H9 (cell line): ENCODE measurements at regions not wholly inside any gene's neighbourhood (a gene's known extent, or its start where the extent isn't known, plus 50 kb on each side); places are given as distances from the start of the nearest gene placed in this dataset.

Experiments used
- DNase-seq: peaks from one replicate; pipeline ENCODE4 v3.0.0-alpha.2; 2017
- H2AFZ ChIP-seq: one replicate; pipeline ENCODE4 v1.6.1; 2013; ENCODE audit warnings: mild to moderate bottlenecking, low read length, control low read depth, moderate library complexity
- H2AK5ac ChIP-seq: 2 replicates; pipeline ENCODE4 v1.6.1; 2013; ENCODE audit warnings: low read length, control low read depth, mixed read lengths; ENCODE audit not compliant: insufficient read length
- H2BK120ac ChIP-seq: one replicate; pipeline ENCODE4 v1.6.1; 2013; ENCODE audit warnings: low read depth, mild to moderate bottlenecking, low read length, control low read depth, inconsistent platforms; ENCODE audit not compliant: poor library complexity, severe bottlenecking
- H2BK12ac ChIP-seq: 2 replicates; pipeline ENCODE4 v1.6.1; 2013; ENCODE audit warnings: low read length, control low read depth, mixed read lengths, low read depth; ENCODE audit not compliant: insufficient read length
- H2BK15ac ChIP-seq: 2 replicates; pipeline ENCODE4 v1.6.1; 2013; ENCODE audit warnings: low read depth, low read length, control low read depth
- H2BK20ac ChIP-seq: one replicate; pipeline ENCODE4 v1.6.1; 2013; ENCODE audit warnings: low read depth, mild to moderate bottlenecking, low read length, control low read depth, inconsistent platforms; ENCODE audit not compliant: poor library complexity, severe bottlenecking
- H2BK5ac ChIP-seq: 2 replicates; pipeline ENCODE4 v1.6.1; 2013; ENCODE audit warnings: low read length, control low read depth, mixed read lengths; ENCODE audit not compliant: insufficient read length
- H3K14ac ChIP-seq: 2 replicates; pipeline ENCODE4 v1.6.1; 2013; ENCODE audit warnings: low read length, control low read depth; ENCODE audit not compliant: insufficient read depth
- H3K18ac ChIP-seq: 2 replicates; pipeline ENCODE4 v1.6.1; 2013; ENCODE audit warnings: low read depth, mild to moderate bottlenecking, mixed read lengths, low read length, control low read depth; ENCODE audit not compliant: insufficient read length
- H3K23ac ChIP-seq: 2 replicates; pipeline ENCODE4 v1.6.1; 2013; ENCODE audit warnings: low read length, control low read depth, mixed read lengths, low read depth; ENCODE audit not compliant: insufficient read length
- H3K23me2 ChIP-seq: 2 replicates; pipeline ENCODE4 v1.6.1; 2013; ENCODE audit warnings: low read depth, mild to moderate bottlenecking, mixed read lengths, low read length, control low read depth; ENCODE audit not compliant: insufficient read length, poor library complexity, severe bottlenecking
- H3K27ac ChIP-seq: 2 replicates; pipeline ENCODE4 v1.5.1; 2013; ENCODE audit warnings: low read length, control low read depth, mixed read lengths, low read depth; ENCODE audit not compliant: insufficient read length
- H3K27me3 ChIP-seq: 2 replicates; pipeline ENCODE4 v1.6.1; 2013; ENCODE audit warnings: low read length, control low read depth, inconsistent platforms; ENCODE audit not compliant: insufficient read depth
- H3K4ac ChIP-seq: 2 replicates; pipeline ENCODE4 v1.6.1; 2013; ENCODE audit warnings: low read depth, mild to moderate bottlenecking, control low read depth, inconsistent platforms, low read length, moderate library complexity
- H3K4me1 ChIP-seq: 2 replicates; pipeline ENCODE4 v1.6.1; 2013; ENCODE audit warnings: low read length, control low read depth, inconsistent platforms; ENCODE audit not compliant: insufficient read depth
- H3K4me2 ChIP-seq: 2 replicates; pipeline ENCODE4 v1.6.1; 2013; ENCODE audit warnings: low read length, control low read depth, mixed read lengths; ENCODE audit not compliant: insufficient read length, insufficient read depth
- H3K56ac ChIP-seq: 2 replicates; pipeline ENCODE4 v1.6.1; 2013; ENCODE audit warnings: low read depth, mild to moderate bottlenecking, mixed read lengths, low read length, control low read depth; ENCODE audit not compliant: insufficient read length
- H3K79me1 ChIP-seq: 2 replicates; pipeline ENCODE4 v1.6.1; 2013; ENCODE audit warnings: low read depth, mild to moderate bottlenecking, moderate library complexity, low read length, control low read depth, inconsistent platforms; ENCODE audit not compliant: insufficient read depth, poor library complexity, severe bottlenecking
- H3K79me2 ChIP-seq: 2 replicates; pipeline ENCODE4 v1.6.1; 2013; ENCODE audit warnings: low read length, control low read depth, inconsistent platforms; ENCODE audit not compliant: insufficient read depth
- H3K9ac ChIP-seq: 2 replicates; pipeline ENCODE4 v1.6.1; 2013; ENCODE audit warnings: low read length, control low read depth, mixed read lengths; ENCODE audit not compliant: insufficient read length; ENCODE audit errors: extremely low read depth
- H3K9me3 ChIP-seq: one replicate; pipeline ENCODE4 v1.6.1; 2013; ENCODE audit warnings: low read depth, low read length, inconsistent platforms; ENCODE audit not compliant: control insufficient read depth
- H3T11ph ChIP-seq: one replicate; pipeline ENCODE4 v1.6.1; 2013; ENCODE audit warnings: mild to moderate bottlenecking, low read length, control low read depth, inconsistent platforms
- H4K20me1 ChIP-seq: one replicate; pipeline ENCODE4 v1.6.1; 2013; ENCODE audit not compliant: control insufficient read depth, insufficient read length, insufficient read depth
- H4K5ac ChIP-seq: 2 replicates; pipeline ENCODE4 v1.6.1; 2013; ENCODE audit warnings: low read depth, mild to moderate bottlenecking, mixed read lengths, low read length, control low read depth; ENCODE audit not compliant: insufficient read length
- H4K8ac ChIP-seq: replicated peaks from 2 replicates; pipeline ENCODE4 v1.6.1; 2013; ENCODE audit warnings: low read length, control low read depth, mixed read lengths, low read depth; ENCODE audit not compliant: insufficient read length
- H4K91ac ChIP-seq: 2 replicates; pipeline ENCODE4 v1.6.1; 2013; ENCODE audit warnings: low read depth, mild to moderate bottlenecking, moderate library complexity, mixed read lengths, low read length, control low read depth; ENCODE audit not compliant: insufficient read length
- H3K27ac Mint-ChIP-seq, 3 experiments: 2 replicates in 2 of 3; 3 replicates in 1 of 3; pipeline ENCODE4 v1.8.0; 2020 to 2021; ENCODE audit warnings: mixed read lengths in 3 of 3, mild to moderate bottlenecking in 1 of 3, moderate library complexity in 1 of 3
- H3K27me3 Mint-ChIP-seq: 2 replicates; pipeline ENCODE4 v1.8.0; 2021; ENCODE audit warnings: low read depth, mild to moderate bottlenecking, moderate library complexity, mixed read lengths
- H3K36me3 Mint-ChIP-seq, 3 experiments: 2 replicates in 2 of 3; 3 replicates in 1 of 3; pipeline ENCODE4 v1.8.0; 2020 to 2021; ENCODE audit warnings: low read depth in 3 of 3, mixed read lengths in 3 of 3; ENCODE audit not compliant: insufficient read depth in 1 of 3
- H3K4me1 Mint-ChIP-seq, 2 experiments: 2 replicates each; pipeline ENCODE4 v1.8.0; 2020; ENCODE audit warnings: mixed read lengths in 2 of 2
- H3K4me3 Mint-ChIP-seq, 2 experiments: 2 replicates in 1 of 2; 3 replicates in 1 of 2; pipeline ENCODE4 v1.8.0; 2020 to 2021; ENCODE audit warnings: mild to moderate bottlenecking in 2 of 2, mixed read lengths in 2 of 2, moderate library complexity in 1 of 2
- H3K9me3 Mint-ChIP-seq, 2 experiments: 2 replicates in 1 of 2; 3 replicates in 1 of 2; pipeline ENCODE4 v1.8.0; 2020; ENCODE audit warnings: mild to moderate bottlenecking in 2 of 2, mixed read lengths in 2 of 2, moderate library complexity in 1 of 2
- WGBS: extraction: QIAGEN DNeasy Blood & Tissue Kit; methylation state at CpG from one replicate; pipeline ENCODE4 v1.1.7; 2013; ENCODE audit warnings: missing lambda C conversion rate, low lambda C conversion rate, mixed read lengths; ENCODE audit not compliant: insufficient read length; ENCODE audit errors: extremely low coverage; 5-methylcytosine and 5-hydroxymethylcytosine counted together
- TF ChIP-seq, protein P1 (sequence below): fragments of 200-600 bp; sonication (generic); conservative IDR thresholded peaks from 3 replicates; pipeline ENCODE4 v1.8.0; 2021; ENCODE audit warnings: antibody characterized with exemption, mild to moderate bottlenecking

DNA sequence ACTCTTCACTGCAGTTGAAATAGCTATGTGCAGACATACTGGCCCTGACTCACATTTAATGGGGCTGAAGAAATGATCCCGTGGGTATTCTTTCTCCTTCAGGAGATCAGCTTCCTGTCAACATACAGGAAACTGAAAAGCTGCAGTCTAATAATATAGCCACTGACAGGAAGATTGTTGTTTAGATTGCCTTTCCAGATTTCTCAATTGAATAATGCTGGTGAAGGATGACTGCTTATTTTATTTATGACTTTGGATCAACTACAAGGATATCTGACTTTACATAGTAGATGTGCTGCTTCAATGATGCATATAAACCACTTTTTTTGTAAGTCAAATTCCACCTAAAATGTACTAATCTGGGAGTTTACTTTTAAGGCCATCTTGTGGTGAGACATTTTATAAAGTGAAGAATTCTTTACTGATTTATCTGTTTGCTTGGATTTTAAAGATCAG, 93.4 kb upstream of the MAP4K3 start:
- H3K79me1 ChIP-seq = no peaks in the 10 kb centered on the region
- H2AK5ac ChIP-seq = no peak overlapping the region
- Mint-ChIP-seq H3K36me3 (peaks cover 3 to 10% (median 10%) of the 10 kb centered on the region in 3 experiments; a peak in 5 of 7 replicates), H3K4me1 (peaks cover 11 to 17% of the 10 kb centered on the region in 2 experiments), H3K27me3 (no peaks in the 10 kb centered on the region), H3K9me3 (peaks cover 5 to 9% of the 10 kb centered on the region in 2 experiments; a peak in 2 of 5 replicates), H3K4me3 (no peak overlapping the region), H3K27ac (no peak overlapping the region)
- no peak overlapping the region for H3K56ac ChIP-seq
- no peak overlapping the region for H3K27ac ChIP-seq
- H3K23ac ChIP-seq = no peak overlapping the region
- H3K79me2 ChIP-seq = no peaks in the 10 kb centered on the region
- H2BK12ac ChIP-seq = no peak overlapping the region
- H3K27me3 ChIP-seq = no peaks in the 10 kb centered on the region
- H3K14ac ChIP-seq = no peak overlapping the region
- no peak overlapping the region for H4K5ac ChIP-seq
- no CpG with 5 or more reads among the region's 1 CpG for WGBS
- no peak overlapping the region for H3K4me2 ChIP-seq
- H2AFZ ChIP-seq = no peak overlapping the region
- H3K4ac ChIP-seq = no peak overlapping the region
- no peaks in the 10 kb centered on the region for H4K20me1 ChIP-seq
- no peaks in the 10 kb centered on the region for H3K9me3 ChIP-seq
- no peak overlapping the region for H2BK15ac ChIP-seq
- H3K23me2 ChIP-seq = no peaks in the 10 kb centered on the region
- TF ChIP-seq, protein P1, sequence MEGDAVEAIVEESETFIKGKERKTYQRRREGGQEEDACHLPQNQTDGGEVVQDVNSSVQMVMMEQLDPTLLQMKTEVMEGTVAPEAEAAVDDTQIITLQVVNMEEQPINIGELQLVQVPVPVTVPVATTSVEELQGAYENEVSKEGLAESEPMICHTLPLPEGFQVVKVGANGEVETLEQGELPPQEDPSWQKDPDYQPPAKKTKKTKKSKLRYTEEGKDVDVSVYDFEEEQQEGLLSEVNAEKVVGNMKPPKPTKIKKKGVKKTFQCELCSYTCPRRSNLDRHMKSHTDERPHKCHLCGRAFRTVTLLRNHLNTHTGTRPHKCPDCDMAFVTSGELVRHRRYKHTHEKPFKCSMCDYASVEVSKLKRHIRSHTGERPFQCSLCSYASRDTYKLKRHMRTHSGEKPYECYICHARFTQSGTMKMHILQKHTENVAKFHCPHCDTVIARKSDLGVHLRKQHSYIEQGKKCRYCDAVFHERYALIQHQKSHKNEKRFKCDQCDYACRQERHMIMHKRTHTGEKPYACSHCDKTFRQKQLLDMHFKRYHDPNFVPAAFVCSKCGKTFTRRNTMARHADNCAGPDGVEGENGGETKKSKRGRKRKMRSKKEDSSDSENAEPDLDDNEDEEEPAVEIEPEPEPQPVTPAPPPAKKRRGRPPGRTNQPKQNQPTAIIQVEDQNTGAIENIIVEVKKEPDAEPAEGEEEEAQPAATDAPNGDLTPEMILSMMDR = no peak
- peaks cover 4% of the 10 kb centered on the region; the same call in 1 of the 2 replicates for H3K4me1 ChIP-seq
- no peak overlapping the region for H2BK20ac ChIP-seq
- H2BK5ac ChIP-seq = no peak overlapping the region
- no peak for DNase-seq
- H2BK120ac ChIP-seq = no peak overlapping the region
- no peak overlapping the region for H3T11ph ChIP-seq
- H4K8ac ChIP-seq = no peak overlapping the region
- no peak overlapping the region for H3K18ac ChIP-seq
- H4K91ac ChIP-seq = no peak overlapping the region
- H3K9ac ChIP-seq = no peak overlapping the region
